HEK293T (cell line): ENCODE measurements at regions not wholly inside any gene's neighbourhood (a gene's known extent, or its start where the extent isn't known, plus 50 kb on each side); places are given as distances from the start of the nearest gene placed in this dataset.

ENCODE experiments used
- BHLHE40 ChIP-seq: fragments of 450-650 bp; IDR thresholded peaks from 2 replicates; pipeline ENCODE4 v1.6.1; 2016; ENCODE audit warnings: mild to moderate bottlenecking, moderate library complexity, borderline replicate concordance
- ELF4 ChIP-seq: fragments of 450-650 bp; IDR thresholded peaks from 2 replicates; pipeline ENCODE4 v1.6.1; 2017; ENCODE audit warnings: antibody characterized with exemption
- FOXA1 ChIP-seq: fragments of 450-650 bp; IDR thresholded peaks from 2 replicates; pipeline ENCODE4 v1.6.1; 2016; ENCODE audit warnings: mild to moderate bottlenecking
- FOXM1 ChIP-seq: fragments of 450-650 bp; IDR thresholded peaks from 2 replicates; pipeline ENCODE4 v1.6.1; 2017; ENCODE audit warnings: mild to moderate bottlenecking, borderline replicate concordance
- HDGF ChIP-seq: fragments of 450-650 bp; IDR thresholded peaks from 2 replicates; pipeline ENCODE4 v1.6.1; 2017; ENCODE audit warnings: antibody characterized with exemption, borderline replicate concordance
- PKNOX1 ChIP-seq: fragments of 450-650 bp; IDR thresholded peaks from 2 replicates; pipeline ENCODE4 v1.6.1; 2016
- SUZ12 ChIP-seq: fragments of 450-650 bp; IDR thresholded peaks from 2 replicates; pipeline ENCODE4 v1.6.1; 2016; ENCODE audit warnings: mild to moderate bottlenecking
- ZNF384 ChIP-seq: fragments of 450-650 bp; IDR thresholded peaks from 2 replicates; pipeline ENCODE4 v1.6.1; 2016

DNA sequence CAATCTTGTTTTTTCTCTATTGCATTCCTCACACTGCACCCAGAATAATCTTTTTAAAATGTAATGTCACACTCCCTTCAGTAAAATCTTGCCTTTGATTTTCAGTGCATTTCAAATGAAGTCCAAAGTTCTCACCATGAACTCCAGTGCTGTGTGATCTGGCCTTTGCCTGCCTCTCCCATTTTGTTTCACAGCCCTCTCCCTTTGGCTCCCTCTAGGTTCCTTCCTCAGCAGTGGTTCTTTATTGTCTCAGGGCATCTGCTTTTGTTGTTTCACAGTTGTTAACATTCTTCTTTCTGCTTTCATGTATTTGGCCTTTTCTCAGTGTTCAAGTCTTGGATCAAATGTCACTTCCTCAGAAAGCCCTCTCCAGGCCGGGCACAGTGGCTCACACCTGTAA, 84.5 kb upstream of the AMN1 start:
- TF ChIP-seq BHLHE40 (no peak), HDGF (no peak), PKNOX1 (no peak), ZNF384 (no peak), ELF4 (no peak), FOXM1 (no peak), SUZ12 (no peak), FOXA1 (no peak)
